NCI-H82 (cell line): ENCODE measurements at regions not wholly inside any gene's neighbourhood (a gene's known extent, or its start where the extent isn't known, plus 50 kb on each side); places are given as distances from the start of the nearest gene placed in this dataset.
A peak's percentile ranks its signal among the peaks of the same experiment; 100 is the strongest.
"Not testable (repeated sequence)": the region's sequence is repeated elsewhere in the genome, so short reads cannot be mapped to it uniquely, and the experiment has no call there.

Source experiments
- DNase-seq: peaks from one replicate; lab custom pipeline; 2025; lab: John Stamatoyannopoulos, UW

- no peak for DNase-seq
Observed at GRCh38 chr16:35195864-35196216, 1736.4 kb downstream of the TP53TG3F start.

GRCh38 chr16:35196313-35196712 lies 1736.9 kb downstream of the TP53TG3F start:
- no peak for DNase-seq

GRCh38 chr16:35197656-35198055 lies 1738.2 kb downstream of the TP53TG3F start:
- DNase-seq, result no peak

- DNase-seq, result no peak
Observed at GRCh38 chr16:35198223-35199199, 1739.1 kb downstream of the TP53TG3F start.

GRCh38 chr16:35200662-35201061 lies 1741.2 kb downstream of the TP53TG3F start:
- DNase-seq, result no peak

- no peak for DNase-seq
Observed at GRCh38 chr16:35201151-35201550, 1741.7 kb downstream of the TP53TG3F start.

- no peak for DNase-seq
Observed at GRCh38 chr16:35203636-35204035, 1744.2 kb downstream of the TP53TG3F start.

GRCh38 chr16:35207059-35207999 lies 1747.9 kb downstream of the TP53TG3F start:
- DNase-seq, result peak; percentile 82

- DNase-seq, result peak; percentile 26
Observed at GRCh38 chr16:35208001-35208935, 1748.9 kb downstream of the TP53TG3F start.

GRCh38 chr16:35210681-35211433 lies 1751.4 kb downstream of the TP53TG3F start:
- DNase-seq, result peak; percentile 50

GRCh38 chr16:35214840-35215239 lies 1755.4 kb downstream of the TP53TG3F start:
- no peak for DNase-seq

- DNase-seq, result no peak
Observed at GRCh38 chr16:35215287-35215686, 1755.9 kb downstream of the TP53TG3F start.

GRCh38 chr16:35216261-35216660 lies 1756.8 kb downstream of the TP53TG3F start:
- DNase-seq, result not testable (repeated sequence)

- DNase-seq, result no peak
Observed at GRCh38 chr16:35221482-35222185, 1762.2 kb downstream of the TP53TG3F start.

- no peak for DNase-seq
Observed at GRCh38 chr16:35234679-35235078, 1775.3 kb downstream of the TP53TG3F start.

GRCh38 chr16:35239561-35239960 lies 1780.1 kb downstream of the TP53TG3F start:
- peak; percentile 4 for DNase-seq

GRCh38 chr16:35249051-35249450 lies 1789.6 kb downstream of the TP53TG3F start:
- DNase-seq, result no peak

GRCh38 chr16:35252356-35252936 lies 1793.0 kb downstream of the TP53TG3F start:
- no peak for DNase-seq

GRCh38 chr16:35255186-35255803 lies 1795.9 kb downstream of the TP53TG3F start:
- peak; percentile 10 for DNase-seq
